ENCODE measurements at regions not wholly inside any gene's neighbourhood (a gene's known extent, or its start where the extent isn't known, plus 50 kb on each side); places are given as distances from the start of the nearest gene placed in this dataset.

DNA sequence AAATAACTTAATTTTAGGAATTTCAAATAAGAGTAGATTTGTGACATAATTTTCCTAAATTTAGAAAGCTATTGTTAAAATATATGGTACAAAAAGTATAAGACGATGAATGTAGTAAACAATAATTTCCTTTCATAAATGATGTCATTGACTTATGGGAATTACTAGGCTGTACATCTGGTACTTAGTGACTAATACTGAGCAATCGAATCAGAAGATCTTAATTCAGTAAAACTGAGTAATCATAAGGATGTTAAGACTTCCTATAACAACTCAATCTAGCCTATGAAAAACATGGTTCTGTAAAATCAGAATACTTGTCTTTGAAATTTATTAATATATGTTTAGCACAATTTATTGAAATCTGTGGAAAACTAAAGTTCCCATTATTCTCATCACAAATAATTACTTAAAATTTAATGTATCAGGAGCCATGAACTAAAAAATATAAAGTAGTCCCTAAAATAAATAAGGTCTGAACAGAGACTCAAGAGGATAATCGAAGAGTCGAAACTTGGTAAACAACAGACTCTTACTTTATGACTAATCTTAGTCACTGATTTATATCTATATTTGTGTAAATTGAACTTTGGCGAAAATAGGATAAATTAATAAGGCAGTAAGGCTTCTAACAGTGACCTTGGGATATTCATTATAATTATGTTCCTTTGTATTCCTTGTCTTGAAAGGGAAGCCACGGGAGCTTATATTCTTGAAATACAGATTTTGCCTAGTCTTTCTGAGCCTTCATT is 142.1 kb downstream of the HGF start:
- TF ChIP-seq POLR2A (IDR thresholded peaks at IDR 0.05; ENCODE audit: extremely low read depth, insufficient read length) (no peak), CTCF (IDR thresholded peaks at IDR 0.05; ENCODE audit: low read depth, low read length) (no peak), MAX (IDR thresholded peaks at IDR 0.05; ENCODE audit: low read depth, low read length) (no peak)
